Testis (tissue), 2 donors: ENCODE measurements at regions not wholly inside any gene's neighbourhood (a gene's known extent, or its start where the extent isn't known, plus 50 kb on each side); places are given as distances from the start of the nearest gene placed in this dataset.

Experiments used
- DNase-seq: peaks from one replicate; pipeline ENCODE4 v3.0.0-alpha.2; 2019
- H3K27ac ChIP-seq, 2 donors: fragments of 200-600 bp; sonication (generic); one replicate each; pipeline ENCODE4 v1.5.1; 2019
- H3K27me3 ChIP-seq: fragments of 200-600 bp; sonication (generic); one replicate; pipeline ENCODE4 v1.5.1; 2019
- H3K36me3 ChIP-seq: fragments of 200-600 bp; sonication (generic); one replicate; pipeline ENCODE4 v1.5.1; 2017; ENCODE audit warnings: low read depth; ENCODE audit errors: missing control alignments
- H3K4me1 ChIP-seq: fragments of 200-600 bp; sonication (generic); one replicate; pipeline ENCODE4 v1.5.1; 2019
- H3K4me3 ChIP-seq, 2 donors: fragments of 200-600 bp; sonication (generic); one replicate each; pipeline ENCODE4 v1.5.1; 2017 to 2019
- H3K9me3 ChIP-seq: fragments of 200-600 bp; sonication (generic); one replicate; pipeline ENCODE4 v1.5.1; 2017
- CTCF ChIP-seq, 3 experiments: fragments of 450-650 bp in 2 of 3; fragments of 200-600 bp in 1 of 3; sonication (generic) in 1 of 3; IDR thresholded peaks; one replicate each; pipeline ENCODE4 v1.5.1; 2016 to 2019; ENCODE audit warnings: antibody characterized with exemption in 3 of 3, mild to moderate bottlenecking in 2 of 3, moderate library complexity in 1 of 3
- POLR2A ChIP-seq: fragments of 450-650 bp; IDR thresholded peaks from one replicate; pipeline ENCODE4 v1.6.1; 2017; ENCODE audit warnings: antibody characterized with exemption, mild to moderate bottlenecking, moderate library complexity
- whole genome bisulfite sequencing, 2 donors: methylation state at CpG; one replicate each; pipeline ENCODE4 v1.1.5; 2018; 5-methylcytosine and 5-hydroxymethylcytosine counted together
- intact Hi-C: fragments of 100-400 bp; cut with DNase I; formaldehyde crosslinking; loops from one replicate; pipeline ENCODE4 v1.15.1; 2023; ENCODE audit warnings: low total_unique reads

- Histone ChIP-seq H3K4me1 (no peaks in the 10 kb centered on the region), H3K4me3 (no peak overlapping the region), H3K27ac (no peak overlapping the region), H3K9me3 (no peaks in the 10 kb centered on the region), H3K36me3 (no peaks in the 10 kb centered on the region), H3K27me3 (no peaks in the 10 kb centered on the region)
- no peak for DNase-seq
- TF ChIP-seq POLR2A (no peak), CTCF (IDR thresholded peaks at IDR 0.05) (no peak)
- WGBS, 2 donors = 93 to 95% methylated on average over 2 of the region's 2 CpGs
- intact Hi-C loops = no loop called here
Measured at GRCh38 chr5:145280806-145281205, 554.3 kb downstream of the PRELID2 start.

GRCh38 chr5:145280214-145280613 lies 554.9 kb downstream of the PRELID2 start:
- H3K27ac ChIP-seq = no peak overlapping the region

GRCh38 chr5:145260670-145261069 lies 574.5 kb downstream of the PRELID2 start:
- no peaks in the 10 kb centered on the region for H3K9me3 ChIP-seq
- H3K27ac ChIP-seq = no peak overlapping the region
- H3K27me3 ChIP-seq = no peaks in the 10 kb centered on the region
- DNase-seq = no peak
- H3K36me3 ChIP-seq = no peaks in the 10 kb centered on the region
- intact Hi-C loops = no loop called here
- TF ChIP-seq POLR2A (no peak), CTCF (IDR thresholded peaks at IDR 0.05) (no peak)
- H3K4me1 ChIP-seq = no peaks in the 10 kb centered on the region
- no peak overlapping the region for H3K4me3 ChIP-seq

More at GRCh38 chr5:145280214-145280613, 554.9 kb downstream of the PRELID2 start:
- H3K9me3 ChIP-seq = no peaks in the 10 kb centered on the region
- 87 to 92% methylated on average over 3 of the region's 3 CpGs for WGBS, 2 donors
- H3K36me3 ChIP-seq = no peaks in the 10 kb centered on the region
- TF ChIP-seq CTCF (IDR thresholded peaks at IDR 0.05) (no peak), POLR2A (no peak)
- no peaks in the 10 kb centered on the region for H3K4me1 ChIP-seq
- no peak overlapping the region for H3K4me3 ChIP-seq
- intact Hi-C loops = no loop called here
- DNase-seq = no peak
- no peaks in the 10 kb centered on the region for H3K27me3 ChIP-seq

GRCh38 chr5:145247745-145248040 lies 587.4 kb downstream of the PRELID2 start:
- H3K4me1 ChIP-seq = no peaks in the 10 kb centered on the region
- WGBS, 2 donors = 81 to 85% methylated on average over 2 of the region's 2 CpGs
- TF ChIP-seq POLR2A = no peak
- TF ChIP-seq CTCF (IDR thresholded peaks at IDR 0.05) = no peak
- no peak overlapping the region for H3K27ac ChIP-seq
- H3K27me3 ChIP-seq = no peaks in the 10 kb centered on the region
- no peak for DNase-seq
- H3K4me3 ChIP-seq = no peak overlapping the region
- no peaks in the 10 kb centered on the region for H3K9me3 ChIP-seq
- intact Hi-C loops = no loop called here
- no peaks in the 10 kb centered on the region for H3K36me3 ChIP-seq

- TF ChIP-seq CTCF (IDR thresholded peaks at IDR 0.05) = no peak
- TF ChIP-seq POLR2A = no peak
- 82 to 88% methylated on average over 4 of the region's 4 CpGs for WGBS, 2 donors
- no peak overlapping the region for H3K4me3 ChIP-seq
- no peaks in the 10 kb centered on the region for H3K4me1 ChIP-seq
- H3K27me3 ChIP-seq = no peaks in the 10 kb centered on the region
- intact Hi-C loops = no loop called here
- H3K36me3 ChIP-seq = no peaks in the 10 kb centered on the region
- H3K9me3 ChIP-seq = no peaks in the 10 kb centered on the region
- DNase-seq = no peak
- H3K27ac ChIP-seq = no peak overlapping the region
Measured at GRCh38 chr5:145246961-145247744, 588.0 kb downstream of the PRELID2 start.
